Fibroblast of lung (primary cell): ENCODE measurements at regions not wholly inside any gene's neighbourhood (a gene's known extent, or its start where the extent isn't known, plus 50 kb on each side); places are given as distances from the start of the nearest gene placed in this dataset.

Source experiments
- CTCF ChIP-seq, 2 donors: IDR thresholded peaks in 1 of 2; conservative IDR thresholded peaks in 1 of 2; 1 replicate in 1 of 2; 2 replicates in 1 of 2; pipeline ENCODE4 v1.5.1; 2011 to 2012; ENCODE audit warnings: low read length in 2 of 2, control low read depth in 1 of 2, inconsistent platforms in 1 of 2, low read depth in 1 of 2, mild to moderate bottlenecking in 1 of 2
- EZH2 ChIP-seq: IDR thresholded peaks from 2 replicates; pipeline ENCODE4 v1.5.1; 2012; ENCODE audit warnings: low read length, control low read depth, mild to moderate bottlenecking; ENCODE audit errors: missing control alignments

GRCh38 chr22:47634347-47634746 is 871.9 kb downstream of the TBC1D22A start:
- TF ChIP-seq CTCF (conservative IDR thresholded peaks at IDR 0.05 in 1 of 2, IDR thresholded peaks at IDR 0.05 in 1 of 2; ENCODE audit: low read depth in 1 of 2, low read length in 2 of 2), result no peak
- TF ChIP-seq EZH2, result no peak
